Smooth muscle cell (in vitro differentiated cells): ENCODE measurements at regions not wholly inside any gene's neighbourhood (a gene's known extent, or its start where the extent isn't known, plus 50 kb on each side); places are given as distances from the start of the nearest gene placed in this dataset.

Source experiments
- DNase-seq: peaks from one replicate; lab custom pipeline; 2025; ENCODE audit not compliant: unreplicated experiment; lab: John Stamatoyannopoulos, UW
- H2AFZ ChIP-seq: fragments of 200-600 bp; sonication (generic); 2 replicates; pipeline ENCODE4 v1.6.0; 2016; ENCODE audit warnings: antibody characterized with exemption, low read depth, mild to moderate bottlenecking
- H3F3A ChIP-seq: fragments of 200-600 bp; sonication (generic); 2 replicates; pipeline ENCODE4 v1.6.0; 2017; ENCODE audit warnings: antibody characterized with exemption, low read depth
- H3K27ac ChIP-seq: fragments of 200-600 bp; sonication (generic); 2 replicates; pipeline ENCODE4 v1.5.1; 2016; ENCODE audit warnings: low read depth, mild to moderate bottlenecking
- H3K27me3 ChIP-seq: fragments of 200-600 bp; sonication (generic); 2 replicates; pipeline ENCODE4 v1.6.1; 2016; ENCODE audit warnings: low read depth, mild to moderate bottlenecking
- H3K36me3 ChIP-seq: fragments of 200-600 bp; sonication (generic); 2 replicates; pipeline ENCODE4 v1.5.1; 2016; ENCODE audit warnings: low read depth
- H3K4me1 ChIP-seq: fragments of 200-600 bp; sonication (generic); 2 replicates; pipeline ENCODE4 v1.5.1; 2016; ENCODE audit warnings: low read depth
- H3K4me2 ChIP-seq: fragments of 200-600 bp; sonication (generic); 2 replicates; pipeline ENCODE4 v1.6.0; 2016; ENCODE audit warnings: mild to moderate bottlenecking
- H3K4me3 ChIP-seq: fragments of 200-600 bp; sonication (generic); 2 replicates; pipeline ENCODE4 v1.5.1; 2016; ENCODE audit warnings: mild to moderate bottlenecking
- H3K79me2 ChIP-seq: fragments of 200-600 bp; sonication (generic); 2 replicates; pipeline ENCODE4 v1.6.0; 2016; ENCODE audit warnings: low read depth, mild to moderate bottlenecking
- H3K9ac ChIP-seq: fragments of 200-600 bp; sonication (generic); 2 replicates; pipeline ENCODE4 v1.6.0; 2016; ENCODE audit warnings: low read depth
- H3K9me3 ChIP-seq: fragments of 200-600 bp; sonication (generic); replicated peaks from 2 replicates; pipeline ENCODE4 v1.5.1; 2016; ENCODE audit warnings: low read depth
- H4K20me1 ChIP-seq: fragments of 200-600 bp; sonication (generic); 2 replicates; pipeline ENCODE4 v1.6.0; 2016; ENCODE audit warnings: low read depth
- WGBS: methylation state at CpG from one replicate; pipeline ENCODE4 v1.1.7; 2016; ENCODE audit warnings: low lambda C conversion rate; 5-methylcytosine and 5-hydroxymethylcytosine counted together
- TF ChIP-seq, protein P1 (sequence below): fragments of 200-600 bp; sonication (generic); IDR thresholded peaks from 2 replicates; pipeline ENCODE4 v1.5.1; 2017; ENCODE audit warnings: borderline replicate concordance, mild to moderate bottlenecking, antibody characterized with exemption; ENCODE audit not compliant: insufficient read depth, poor library complexity, severe bottlenecking

DNA sequence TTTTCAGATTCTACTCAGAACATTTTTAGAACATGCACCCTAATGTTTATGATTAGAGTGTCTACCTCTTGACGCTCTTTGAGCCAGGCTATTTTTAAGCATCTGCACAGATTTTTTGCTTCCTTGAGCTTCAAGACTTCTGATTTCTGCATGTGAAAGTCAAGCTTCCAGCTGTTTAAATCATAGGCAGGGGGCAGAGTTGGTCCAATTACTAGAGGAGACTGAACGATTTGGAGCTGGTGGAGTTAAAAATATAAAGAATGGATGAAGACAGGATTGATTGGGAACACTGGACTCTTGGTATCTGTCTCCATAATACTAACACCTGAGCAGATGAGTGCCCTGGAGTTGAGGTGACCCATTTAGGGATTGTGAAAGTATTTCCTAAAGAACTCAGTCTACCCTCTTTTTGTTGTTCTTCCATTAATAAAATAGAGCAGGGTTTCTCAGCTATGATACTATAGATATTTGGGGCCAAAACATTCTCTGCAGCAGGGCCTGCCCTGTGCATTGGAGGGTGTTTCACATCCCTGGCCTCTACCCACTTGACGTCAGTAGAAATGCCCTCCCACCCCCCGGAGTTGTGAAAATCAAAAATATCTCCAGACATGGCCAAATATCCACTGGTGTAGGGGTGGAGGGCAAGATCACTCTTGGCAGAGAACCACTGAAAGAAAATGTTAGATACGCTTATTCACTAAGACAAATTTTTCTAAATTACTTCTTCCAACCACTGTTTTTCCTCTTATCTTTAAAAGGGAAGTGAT, 160.1 kb downstream of the COG6 start:
- Histone ChIP-seq H3K4me2 (no peak overlapping the region), H3K36me3 (no peaks in the 10 kb centered on the region), H4K20me1 (no peaks in the 10 kb centered on the region), H3K9me3 (no peaks in the 10 kb centered on the region), H3F3A (no peaks in the 10 kb centered on the region), H3K27ac (no peak overlapping the region), H3K4me1 (peaks cover 1% of the 10 kb centered on the region), H3K79me2 (no peaks in the 10 kb centered on the region), H2AFZ (no peak overlapping the region), H3K9ac (no peak overlapping the region), H3K4me3 (no peak overlapping the region), H3K27me3 (no peaks in the 10 kb centered on the region)
- TF ChIP-seq, protein P1, sequence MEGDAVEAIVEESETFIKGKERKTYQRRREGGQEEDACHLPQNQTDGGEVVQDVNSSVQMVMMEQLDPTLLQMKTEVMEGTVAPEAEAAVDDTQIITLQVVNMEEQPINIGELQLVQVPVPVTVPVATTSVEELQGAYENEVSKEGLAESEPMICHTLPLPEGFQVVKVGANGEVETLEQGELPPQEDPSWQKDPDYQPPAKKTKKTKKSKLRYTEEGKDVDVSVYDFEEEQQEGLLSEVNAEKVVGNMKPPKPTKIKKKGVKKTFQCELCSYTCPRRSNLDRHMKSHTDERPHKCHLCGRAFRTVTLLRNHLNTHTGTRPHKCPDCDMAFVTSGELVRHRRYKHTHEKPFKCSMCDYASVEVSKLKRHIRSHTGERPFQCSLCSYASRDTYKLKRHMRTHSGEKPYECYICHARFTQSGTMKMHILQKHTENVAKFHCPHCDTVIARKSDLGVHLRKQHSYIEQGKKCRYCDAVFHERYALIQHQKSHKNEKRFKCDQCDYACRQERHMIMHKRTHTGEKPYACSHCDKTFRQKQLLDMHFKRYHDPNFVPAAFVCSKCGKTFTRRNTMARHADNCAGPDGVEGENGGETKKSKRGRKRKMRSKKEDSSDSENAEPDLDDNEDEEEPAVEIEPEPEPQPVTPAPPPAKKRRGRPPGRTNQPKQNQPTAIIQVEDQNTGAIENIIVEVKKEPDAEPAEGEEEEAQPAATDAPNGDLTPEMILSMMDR, result no peak
- DNase-seq, result no peak
- 89% methylated on average over 5 of the region's 5 CpGs for WGBS

DNA sequence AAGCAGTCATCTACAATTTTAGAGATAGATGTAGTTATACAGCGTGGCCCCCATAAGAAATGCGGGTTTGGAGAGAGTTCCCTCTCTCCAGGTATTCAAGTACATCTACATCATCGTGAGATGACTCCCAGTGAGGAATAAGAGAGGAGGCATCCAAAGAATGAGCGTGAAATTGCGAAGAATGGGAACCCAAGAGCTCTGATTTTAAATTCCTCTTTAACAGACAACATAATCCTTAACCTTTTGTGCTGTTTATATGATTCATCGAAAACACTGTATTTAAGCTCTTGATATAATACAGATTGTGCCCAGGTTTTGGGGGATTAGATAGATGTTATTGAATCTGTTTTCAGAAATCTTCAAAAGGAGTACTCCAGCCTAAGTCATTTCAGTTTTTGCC, 161.5 kb downstream of the COG6 start:
- Histone ChIP-seq H3K27me3 (no peaks in the 10 kb centered on the region), H3F3A (no peaks in the 10 kb centered on the region), H2AFZ (no peak overlapping the region), H3K27ac (no peak overlapping the region), H3K9me3 (no peaks in the 10 kb centered on the region), H3K79me2 (no peaks in the 10 kb centered on the region), H3K4me3 (no peak overlapping the region), H3K9ac (no peak overlapping the region), H3K4me2 (no peak overlapping the region), H3K36me3 (no peaks in the 10 kb centered on the region), H3K4me1 (peaks cover 15% of the 10 kb centered on the region), H4K20me1 (no peaks in the 10 kb centered on the region)
- TF ChIP-seq, protein P1, result no peak
- 90% methylated on average over 6 of the region's 6 CpGs for WGBS
- no peak for DNase-seq

- H3K9ac ChIP-seq, result no peak overlapping the region
- H3K4me1 ChIP-seq, result peaks cover 20% of the 10 kb centered on the region
- H3K4me2 ChIP-seq, result no peak overlapping the region
- H2AFZ ChIP-seq, result no peak overlapping the region
- no peaks in the 10 kb centered on the region for H3F3A ChIP-seq
- no peaks in the 10 kb centered on the region for H3K27me3 ChIP-seq
- no peak for DNase-seq
- WGBS, result 92% methylated on average over 5 of the region's 5 CpGs
- H3K36me3 ChIP-seq, result no peaks in the 10 kb centered on the region
- H3K79me2 ChIP-seq, result no peaks in the 10 kb centered on the region
- no peaks in the 10 kb centered on the region for H3K9me3 ChIP-seq
- H4K20me1 ChIP-seq, result no peaks in the 10 kb centered on the region
- no peak overlapping the region for H3K4me3 ChIP-seq
- H3K27ac ChIP-seq, result no peak overlapping the region
- TF ChIP-seq, protein P1, result no peak
Observed at GRCh38 chr13:39818953-39819352, 163.5 kb downstream of the COG6 start.

DNA sequence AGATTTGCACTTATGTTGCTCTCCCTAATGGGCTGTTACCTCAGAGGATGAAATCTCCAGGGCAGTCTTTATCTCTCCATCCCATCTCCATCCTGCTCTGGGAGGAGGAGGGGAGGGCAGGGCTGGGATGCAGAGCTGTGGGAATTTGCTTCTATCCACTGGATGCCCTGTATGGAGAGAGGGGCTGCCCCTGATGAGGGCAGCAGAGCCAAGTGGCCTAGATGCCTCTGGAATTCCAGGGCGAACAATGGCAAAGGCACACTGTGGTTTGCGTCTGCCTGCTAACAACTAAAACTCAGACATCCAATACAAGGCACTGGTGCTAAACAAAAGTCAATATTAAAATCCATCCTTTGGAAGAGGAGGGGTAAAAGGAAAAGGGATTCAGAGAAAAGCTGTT, 165.1 kb downstream of the COG6 start:
- 85% methylated on average over 2 of the region's 2 CpGs for WGBS
- H3K4me3 ChIP-seq, result no peak overlapping the region

More for the DNA sequence above, 165.1 kb downstream of the COG6 start:
- Histone ChIP-seq H3K27me3 (no peaks in the 10 kb centered on the region), H3K9ac (no peak overlapping the region), H3F3A (no peaks in the 10 kb centered on the region), H3K27ac (no peak overlapping the region), H3K79me2 (no peaks in the 10 kb centered on the region), H3K4me2 (no peak overlapping the region), H3K4me1 (peaks cover 20% of the 10 kb centered on the region), H4K20me1 (no peaks in the 10 kb centered on the region), H3K36me3 (no peaks in the 10 kb centered on the region), H3K9me3 (no peaks in the 10 kb centered on the region), H2AFZ (no peak overlapping the region)
- TF ChIP-seq, protein P1, result no peak
- no peak for DNase-seq
